Choroid plexus epithelial cell (primary cell): ENCODE measurements at regions not wholly inside any gene's neighbourhood (a gene's known extent, or its start where the extent isn't known, plus 50 kb on each side); places are given as distances from the start of the nearest gene placed in this dataset.
"Not testable (repeated sequence)": the region's sequence is repeated elsewhere in the genome, so short reads cannot be mapped to it uniquely, and the experiment has no call there.

ENCODE experiments used
- DNase-seq: peaks from one replicate; pipeline ENCODE4 v3.0.0-alpha.2; 2010; ENCODE audit warnings: low read depth
- H3K4me3 ChIP-seq: 2 replicates; pipeline ENCODE4 v1.5.1; 2011; ENCODE audit warnings: low read depth, mild to moderate bottlenecking, control low read depth, low read length, moderate library complexity
- CTCF ChIP-seq: conservative IDR thresholded peaks from 2 replicates; pipeline ENCODE4 v1.5.1; 2011; ENCODE audit warnings: low read depth, mild to moderate bottlenecking, control low read depth, inconsistent platforms, low read length, moderate library complexity

- DNase-seq, H3K4me3 ChIP-seq: not testable (repeated sequence)
These were observed 57.8 kb upstream of the RASSF3 start for GRCh38 chr12:64552510-64552909.

DNA sequence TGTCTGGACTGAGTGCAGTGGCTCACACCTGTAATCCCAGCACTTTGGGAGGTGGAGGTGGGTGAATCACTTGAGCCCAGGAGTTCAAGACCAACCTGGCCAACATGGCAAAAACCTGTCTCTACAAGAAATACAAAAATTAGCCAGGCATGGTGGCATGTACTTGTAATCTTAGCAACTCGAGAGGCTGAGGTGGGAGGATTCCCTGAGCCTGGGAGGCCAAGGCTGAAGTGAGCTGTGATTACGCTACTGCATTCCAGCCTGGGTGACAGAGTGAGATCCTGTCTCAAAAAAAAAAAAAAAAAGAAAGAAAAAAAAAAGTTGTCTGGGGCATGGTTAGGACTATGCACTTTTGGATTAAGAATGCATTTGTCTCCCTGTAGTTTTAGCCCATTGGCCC is 56.6 kb upstream of the RASSF3 start:
- DNase-seq, H3K4me3 ChIP-seq: not testable (repeated sequence)

DNA sequence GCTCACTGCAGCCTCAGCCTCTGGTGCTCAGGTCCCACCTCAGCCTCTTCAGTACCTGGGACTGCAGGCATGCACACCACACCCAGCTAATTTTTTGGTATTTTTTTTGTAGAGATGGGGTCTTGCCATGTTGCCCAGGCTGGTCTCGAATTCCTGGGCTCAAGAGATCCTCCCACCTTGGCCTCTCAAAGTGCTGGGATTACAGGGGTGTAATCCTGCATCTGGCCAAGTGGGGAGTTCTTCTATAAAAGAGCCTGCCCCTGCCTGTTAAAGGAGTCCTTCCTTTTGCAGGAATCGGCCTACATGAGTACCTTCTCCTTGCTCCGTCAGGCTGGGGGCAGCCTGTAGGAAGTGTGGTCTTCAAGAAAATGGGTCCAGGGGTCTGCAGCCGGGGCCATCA is 54.1 kb upstream of the RASSF3 start:
- TF ChIP-seq CTCF = no peak
- DNase-seq = no peak
- no peak overlapping the region for H3K4me3 ChIP-seq

GRCh38 chr12:64558754-64559153 is 51.5 kb upstream of the RASSF3 start:
- no peak overlapping the region for H3K4me3 ChIP-seq
- TF ChIP-seq CTCF = no peak
- no peak for DNase-seq

GRCh38 chr12:64560396-64561301 is 49.6 kb upstream of the RASSF3 start:
- TF ChIP-seq CTCF = no peak
- DNase-seq = peak; percentile 98
- peak overlapping the region; percentile 6 for H3K4me3 ChIP-seq
